Upper lobe of left lung (tissue), 6 donors: ENCODE measurements at regions not wholly inside any gene's neighbourhood (a gene's known extent, or its start where the extent isn't known, plus 50 kb on each side); places are given as distances from the start of the nearest gene placed in this dataset.

ENCODE experiments used
- ATAC-seq, 2 donors: fragments of 200-7000 bp; cut with Tn5 transposase; one replicate each; pipeline ENCODE4 v1.9.1; 2022; ENCODE audit warnings: mild to moderate bottlenecking in 2 of 2, moderate library complexity in 2 of 2; ENCODE audit not compliant: low FRiP score in 2 of 2
- DNase-seq, 2 donors: peaks; one replicate each; pipeline ENCODE4 v3.0.0-alpha.2; 2019 to 2020
- H3K27ac ChIP-seq, 4 donors: fragments of 200-600 bp; sonication (generic); one replicate each; pipeline ENCODE4 v1.5.1; 2016 to 2019
- H3K27me3 ChIP-seq, 4 donors: fragments of 200-600 bp; sonication (generic); one replicate each; pipeline ENCODE4 v1.5.1; 2017 to 2019
- H3K36me3 ChIP-seq, 4 donors: fragments of 200-600 bp; sonication (generic); one replicate each; pipeline ENCODE4 v1.5.1; 2016 to 2019
- H3K4me1 ChIP-seq, 4 donors: fragments of 200-600 bp; sonication (generic); one replicate each; pipeline ENCODE4 v1.5.1; 2018 to 2019
- H3K4me3 ChIP-seq, 4 donors: fragments of 200-600 bp; sonication (generic); one replicate each; pipeline ENCODE4 v1.5.1; 2017 to 2019; ENCODE audit warnings: mild to moderate bottlenecking in 2 of 4, moderate library complexity in 1 of 4
- H3K9me3 ChIP-seq, 4 donors: fragments of 200-600 bp; sonication (generic); one replicate each; pipeline ENCODE4 v1.5.1; 2018 to 2019
- CTCF ChIP-seq, 6 experiments: fragments of 450-650 bp in 4 of 6; fragments of 200-600 bp in 2 of 6; sonication (generic) in 2 of 6; IDR thresholded peaks; one replicate each; pipeline ENCODE4 v1.5.1; 2016 to 2019; ENCODE audit warnings: antibody characterized with exemption in 6 of 6
- EP300 ChIP-seq, 4 donors: sonication (generic); formaldehyde crosslinking; IDR thresholded peaks; one replicate each; pipeline ENCODE4 v1.5.1; 2017; ENCODE audit warnings: antibody characterized with exemption in 4 of 4, control low read depth in 2 of 4
- POLR2A ChIP-seq, 4 donors: fragments of 450-650 bp; IDR thresholded peaks; one replicate each; pipeline ENCODE4 v1.5.1; 2016 to 2017; ENCODE audit warnings: antibody characterized with exemption in 4 of 4, mild to moderate bottlenecking in 2 of 4
- POLR2AphosphoS5 ChIP-seq, 2 donors: sonication (generic); formaldehyde crosslinking; IDR thresholded peaks; one replicate each; pipeline ENCODE4 v1.5.1; 2017; ENCODE audit warnings: antibody characterized with exemption in 2 of 2
- WGBS, 2 donors: methylation state at CpG; one replicate each; pipeline ENCODE4 v1.1.5; 2017 to 2018; 5-methylcytosine and 5-hydroxymethylcytosine counted together
- donor health status: DM: no; HTN: no; CAD: no; lungs with moderate emphysema.
- donor health status: DM: no; HTN: yes; CAD: no; lungs with severe emphysema.

GRCh38 chr4:187606581-187606980 lies 389.0 kb upstream of the ZFP42 start:
- TF ChIP-seq EP300 (IDR thresholded peaks at IDR 0.05) (no peak), CTCF (IDR thresholded peaks at IDR 0.05) (peak; percentile 71 to 80 (median 78))
- Histone ChIP-seq H3K4me1 (peaks cover 0 to 9% (median 4%) of the 10 kb centered on the region in 4 donors), H3K27ac (no peak overlapping the region), H3K36me3 (no peaks in the 10 kb centered on the region), H3K27me3 (no peaks in the 10 kb centered on the region), H3K4me3 (no peak overlapping the region), H3K9me3 (no peaks in the 10 kb centered on the region)
- WGBS, 2 donors, result 10 to 14% methylated on average over 1 of the region's 1 CpG
- ATAC-seq (peak in 1 of 2 donors; percentile 80), DNase-seq (peak in 1 of 2 donors; percentile 32)

- 76 to 81% methylated on average over 1 of the region's 1 CpG for WGBS, 2 donors
- H3K4me3 ChIP-seq, result no peak overlapping the region
- ATAC-seq, result no peak
Measured at GRCh38 chr4:187608001-187608421, 387.6 kb upstream of the ZFP42 start.

GRCh38 chr4:187612301-187612700 lies 383.3 kb upstream of the ZFP42 start:
- WGBS, 2 donors, result 75 to 87% methylated on average over 8 of the region's 8 CpGs
- ATAC-seq, result peak in 1 of 2 donors; percentile 12

More at GRCh38 chr4:187608001-187608421, 387.6 kb upstream of the ZFP42 start:
- Histone ChIP-seq H3K9me3 (no peaks in the 10 kb centered on the region), H3K36me3 (no peaks in the 10 kb centered on the region), H3K27me3 (no peaks in the 10 kb centered on the region), H3K27ac (no peak overlapping the region), H3K4me1 (peaks cover 0 to 5% (median 1%) of the 10 kb centered on the region in 4 donors)
- TF ChIP-seq POLR2AphosphoS5 (IDR thresholded peaks at IDR 0.05), result no peak
- no peak for TF ChIP-seq EP300 (IDR thresholded peaks at IDR 0.05)
- TF ChIP-seq CTCF (IDR thresholded peaks at IDR 0.05), result no peak
- TF ChIP-seq POLR2A (IDR thresholded peaks at IDR 0.05), result no peak
- no peak for DNase-seq

GRCh38 chr4:187613089-187613839 lies 382.3 kb upstream of the ZFP42 start:
- H3K27ac ChIP-seq, result no peak overlapping the region
- ATAC-seq (no peak), DNase-seq (peak in 1 of 2 donors; percentile 72)
- H3K4me3 ChIP-seq, result no peak overlapping the region
- no peaks in the 10 kb centered on the region for H3K36me3 ChIP-seq
- TF ChIP-seq CTCF (IDR thresholded peaks at IDR 0.05) (no peak), POLR2AphosphoS5 (IDR thresholded peaks at IDR 0.05) (no peak), POLR2A (IDR thresholded peaks at IDR 0.05) (no peak), EP300 (IDR thresholded peaks at IDR 0.05) (no peak)
- H3K4me1 ChIP-seq, result no peaks in the 10 kb centered on the region
- 92 to 96% methylated on average over 45 to 46 of the region's 46 CpGs for WGBS, 2 donors
- no peaks in the 10 kb centered on the region for H3K9me3 ChIP-seq
- no peaks in the 10 kb centered on the region for H3K27me3 ChIP-seq

More at GRCh38 chr4:187612301-187612700, 383.3 kb upstream of the ZFP42 start:
- Histone ChIP-seq H3K4me3 (no peak overlapping the region), H3K36me3 (no peaks in the 10 kb centered on the region), H3K4me1 (no peaks in the 10 kb centered on the region), H3K9me3 (no peaks in the 10 kb centered on the region), H3K27me3 (no peaks in the 10 kb centered on the region), H3K27ac (no peak overlapping the region)
- no peak for DNase-seq
- TF ChIP-seq POLR2A (IDR thresholded peaks at IDR 0.05) (no peak), CTCF (IDR thresholded peaks at IDR 0.05) (no peak), EP300 (IDR thresholded peaks at IDR 0.05) (no peak), POLR2AphosphoS5 (IDR thresholded peaks at IDR 0.05) (no peak)

- Histone ChIP-seq H3K4me3 (no peak overlapping the region), H3K27ac (no peak overlapping the region), H3K27me3 (no peaks in the 10 kb centered on the region), H3K36me3 (no peaks in the 10 kb centered on the region), H3K9me3 (no peaks in the 10 kb centered on the region), H3K4me1 (no peaks in the 10 kb centered on the region)
- TF ChIP-seq POLR2A (IDR thresholded peaks at IDR 0.05), result no peak
- no peak for TF ChIP-seq EP300 (IDR thresholded peaks at IDR 0.05)
- TF ChIP-seq CTCF (IDR thresholded peaks at IDR 0.05), result no peak
- no peak for TF ChIP-seq POLR2AphosphoS5 (IDR thresholded peaks at IDR 0.05)
- ATAC-seq, result no peak
- 57 to 62% methylated on average over 1 of the region's 1 CpG for WGBS, 2 donors
- DNase-seq, result no peak
Measured at GRCh38 chr4:187615972-187616371, 379.6 kb upstream of the ZFP42 start.
